Type B pancreatic cell (in vitro differentiated cells): ENCODE measurements at regions not wholly inside any gene's neighbourhood (a gene's known extent, or its start where the extent isn't known, plus 50 kb on each side); places are given as distances from the start of the nearest gene placed in this dataset.

Experiments used
- DNase-seq: peaks from one replicate; pipeline ENCODE4 v3.0.0; 2021; ENCODE audit warnings: mixed read lengths; ENCODE audit not compliant: unreplicated experiment; ENCODE audit errors: extremely low spot score
- H3K27ac Mint-ChIP-seq: 2 replicates; pipeline ENCODE4 v1.8.0; 2021; ENCODE audit warnings: mild to moderate bottlenecking, mixed read lengths
- H3K27me3 Mint-ChIP-seq: 2 replicates; pipeline ENCODE4 v1.8.0; 2021; ENCODE audit warnings: mixed read lengths
- H3K36me3 Mint-ChIP-seq: 2 replicates; pipeline ENCODE4 v1.8.0; 2021; ENCODE audit warnings: mixed read lengths
- H3K4me1 Mint-ChIP-seq: one replicate; pipeline ENCODE4 v1.8.0; 2021; ENCODE audit warnings: mixed read lengths; ENCODE audit not compliant: unreplicated experiment
- H3K4me3 Mint-ChIP-seq: 2 replicates; pipeline ENCODE4 v1.8.0; 2021; ENCODE audit warnings: mild to moderate bottlenecking, mixed read lengths
- H3K9me3 Mint-ChIP-seq: 2 replicates; pipeline ENCODE4 v1.8.0; 2021; ENCODE audit warnings: mixed read lengths
- TF ChIP-seq, protein P1 (sequence below): fragments of 200-600 bp; sonication (generic); conservative IDR thresholded peaks from 2 replicates; pipeline ENCODE4 v1.5.0; 2021; ENCODE audit warnings: antibody characterized with exemption, mild to moderate bottlenecking

- H3K27ac Mint-ChIP-seq: no peak overlapping the region
- H3K27me3 Mint-ChIP-seq: no peaks in the 10 kb centered on the region
- peaks cover 6% of the 10 kb centered on the region for H3K4me1 Mint-ChIP-seq
- DNase-seq: no peak
- H3K4me3 Mint-ChIP-seq: no peak overlapping the region
- no peaks in the 10 kb centered on the region for H3K36me3 Mint-ChIP-seq
- TF ChIP-seq, protein P1, sequence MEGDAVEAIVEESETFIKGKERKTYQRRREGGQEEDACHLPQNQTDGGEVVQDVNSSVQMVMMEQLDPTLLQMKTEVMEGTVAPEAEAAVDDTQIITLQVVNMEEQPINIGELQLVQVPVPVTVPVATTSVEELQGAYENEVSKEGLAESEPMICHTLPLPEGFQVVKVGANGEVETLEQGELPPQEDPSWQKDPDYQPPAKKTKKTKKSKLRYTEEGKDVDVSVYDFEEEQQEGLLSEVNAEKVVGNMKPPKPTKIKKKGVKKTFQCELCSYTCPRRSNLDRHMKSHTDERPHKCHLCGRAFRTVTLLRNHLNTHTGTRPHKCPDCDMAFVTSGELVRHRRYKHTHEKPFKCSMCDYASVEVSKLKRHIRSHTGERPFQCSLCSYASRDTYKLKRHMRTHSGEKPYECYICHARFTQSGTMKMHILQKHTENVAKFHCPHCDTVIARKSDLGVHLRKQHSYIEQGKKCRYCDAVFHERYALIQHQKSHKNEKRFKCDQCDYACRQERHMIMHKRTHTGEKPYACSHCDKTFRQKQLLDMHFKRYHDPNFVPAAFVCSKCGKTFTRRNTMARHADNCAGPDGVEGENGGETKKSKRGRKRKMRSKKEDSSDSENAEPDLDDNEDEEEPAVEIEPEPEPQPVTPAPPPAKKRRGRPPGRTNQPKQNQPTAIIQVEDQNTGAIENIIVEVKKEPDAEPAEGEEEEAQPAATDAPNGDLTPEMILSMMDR: no peak
- peaks cover 3% of the 10 kb centered on the region for H3K9me3 Mint-ChIP-seq
Observed at GRCh38 chr20:11675920-11676629, 241.6 kb upstream of the BTBD3 start.

DNA sequence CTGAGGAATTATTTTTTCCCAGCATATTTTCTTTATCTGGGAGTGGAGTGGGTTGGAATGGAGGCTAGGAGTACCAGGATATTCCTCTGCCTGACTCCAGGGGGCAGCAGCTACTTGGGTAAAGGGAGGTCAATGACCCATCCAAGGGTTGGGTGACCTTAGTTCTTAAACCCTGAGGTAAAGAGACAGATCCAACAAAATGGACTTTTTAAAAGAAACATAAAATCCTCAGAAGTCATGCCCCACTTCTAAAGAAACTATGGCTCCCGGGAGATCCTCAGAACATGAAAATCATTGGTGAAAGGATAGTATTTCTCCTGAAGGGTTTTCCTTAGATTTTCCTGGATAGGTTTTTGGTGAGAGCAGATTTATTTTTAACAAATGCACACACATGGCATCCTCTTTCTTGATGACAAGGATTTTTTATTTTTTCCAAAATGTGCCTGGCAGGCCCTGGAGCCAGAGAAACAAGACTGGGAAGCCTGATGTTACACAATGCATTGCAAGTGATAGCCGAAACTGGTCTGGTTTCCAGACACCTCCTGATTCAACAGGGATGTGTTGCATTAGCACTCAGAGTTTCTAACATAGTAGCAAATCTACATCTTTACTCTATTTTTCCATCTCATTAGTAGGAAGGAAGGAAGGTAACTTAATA, 240.9 kb upstream of the BTBD3 start:
- DNase-seq: no peak
- TF ChIP-seq, protein P1: peak; percentile 87
- Mint-ChIP-seq H3K9me3 (peaks cover 6% of the 10 kb centered on the region), H3K4me3 (no peak overlapping the region), H3K36me3 (no peaks in the 10 kb centered on the region), H3K27ac (no peak overlapping the region), H3K27me3 (no peaks in the 10 kb centered on the region), H3K4me1 (peaks cover 6% of the 10 kb centered on the region)

GRCh38 chr20:11677428-11677827, 240.3 kb upstream of the BTBD3 start:
- H3K9me3 Mint-ChIP-seq: peaks cover 6% of the 10 kb centered on the region
- peaks cover 6% of the 10 kb centered on the region for H3K4me1 Mint-ChIP-seq
- no peaks in the 10 kb centered on the region for H3K36me3 Mint-ChIP-seq
- H3K4me3 Mint-ChIP-seq: no peak overlapping the region
- H3K27me3 Mint-ChIP-seq: no peaks in the 10 kb centered on the region
- DNase-seq: no peak
- H3K27ac Mint-ChIP-seq: no peak overlapping the region
- TF ChIP-seq, protein P1: no peak

GRCh38 chr20:11677836-11678235, 239.9 kb upstream of the BTBD3 start:
- DNase-seq: no peak
- Mint-ChIP-seq H3K4me3 (no peak overlapping the region), H3K36me3 (no peaks in the 10 kb centered on the region), H3K27me3 (no peaks in the 10 kb centered on the region), H3K9me3 (peaks cover 6% of the 10 kb centered on the region), H3K27ac (no peak overlapping the region), H3K4me1 (peaks cover 6% of the 10 kb centered on the region)
- TF ChIP-seq, protein P1: no peak

GRCh38 chr20:11682285-11682684, 235.4 kb upstream of the BTBD3 start:
- Mint-ChIP-seq H3K36me3 (no peaks in the 10 kb centered on the region), H3K27ac (no peak overlapping the region), H3K9me3 (peaks cover 6% of the 10 kb centered on the region), H3K4me1 (peaks cover 7% of the 10 kb centered on the region), H3K27me3 (peaks cover 11% of the 10 kb centered on the region), H3K4me3 (no peak overlapping the region)
- TF ChIP-seq, protein P1: no peak
- no peak for DNase-seq
